PFSK-1 (cell line): ENCODE measurements at regions not wholly inside any gene's neighbourhood (a gene's known extent, or its start where the extent isn't known, plus 50 kb on each side); places are given as distances from the start of the nearest gene placed in this dataset.

ENCODE experiments used
- FOXP2 ChIP-seq: optimal IDR thresholded peaks from 2 replicates; pipeline ENCODE3; 2011; ENCODE audit warnings: borderline replicate concordance, control low read depth, inconsistent platforms; ENCODE audit not compliant: insufficient read depth; ENCODE audit errors: extremely low read length, extremely low read depth
- POLR2AphosphoS5 ChIP-seq: IDR thresholded peaks from 2 replicates; pipeline ENCODE4 v1.6.1; 2012; ENCODE audit warnings: low read depth, mild to moderate bottlenecking, control low read depth, low read length, moderate library complexity
- REST ChIP-seq, 2 experiments: IDR thresholded peaks; 2 replicates each; pipeline versions ENCODE4 v1.6.1 to v1.8.0; 2011 to 2012; ENCODE audit warnings: low read depth in 2 of 2, low read length in 2 of 2, control low read depth in 1 of 2, inconsistent platforms in 1 of 2, mild to moderate bottlenecking in 1 of 2, moderate library complexity in 1 of 2; ENCODE audit not compliant: insufficient read depth in 1 of 2
- SIN3A ChIP-seq: IDR thresholded peaks from 2 replicates; pipeline ENCODE4 v1.6.1; 2012; ENCODE audit warnings: mild to moderate bottlenecking, low read length, moderate library complexity, borderline replicate concordance; ENCODE audit not compliant: insufficient read depth
- TAF1 ChIP-seq: IDR thresholded peaks from 2 replicates; pipeline ENCODE4 v1.6.1; 2012; ENCODE audit warnings: low read length, control low read depth, borderline replicate concordance; ENCODE audit not compliant: insufficient read depth

GRCh38 chr1:81129776-81130175 lies 671.0 kb upstream of the ADGRL2 start:
- TF ChIP-seq POLR2AphosphoS5: no peak
- no peak for TF ChIP-seq TAF1
- TF ChIP-seq FOXP2: no peak
- TF ChIP-seq REST (IDR thresholded peaks at IDR 0.05; ENCODE audit: insufficient read depth in 1 of 2, low read depth in 2 of 2, low read length in 2 of 2): no peak
- no peak for TF ChIP-seq SIN3A

- TF ChIP-seq TAF1 (no peak), SIN3A (no peak), FOXP2 (no peak), POLR2AphosphoS5 (no peak), REST (IDR thresholded peaks at IDR 0.05; ENCODE audit: insufficient read depth in 1 of 2, low read depth in 2 of 2, low read length in 2 of 2) (no peak)
These were observed 671.4 kb upstream of the ADGRL2 start for GRCh38 chr1:81129366-81129765.

GRCh38 chr1:81128079-81128478 lies 672.7 kb upstream of the ADGRL2 start:
- TF ChIP-seq POLR2AphosphoS5: no peak

- TF ChIP-seq SIN3A (no peak), TAF1 (no peak)
These were observed 673.6 kb upstream of the ADGRL2 start for GRCh38 chr1:81126989-81127581.

GRCh38 chr1:81125672-81126071 lies 675.1 kb upstream of the ADGRL2 start:
- TF ChIP-seq REST (IDR thresholded peaks at IDR 0.05; ENCODE audit: insufficient read depth in 1 of 2, low read depth in 2 of 2, low read length in 2 of 2) (no peak), TAF1 (no peak), FOXP2 (no peak), POLR2AphosphoS5 (no peak)

GRCh38 chr1:81121306-81121705 lies 679.4 kb upstream of the ADGRL2 start:
- TF ChIP-seq REST (IDR thresholded peaks at IDR 0.05; ENCODE audit: insufficient read depth in 1 of 2, low read depth in 2 of 2, low read length in 2 of 2): no peak
- no peak for TF ChIP-seq POLR2AphosphoS5
- TF ChIP-seq SIN3A: no peak
- no peak for TF ChIP-seq FOXP2
- TF ChIP-seq TAF1: no peak
